Suppressor macrophage treated with lipopolysaccharide for 1 hour (primary cell): ENCODE measurements at regions not wholly inside any gene's neighbourhood (a gene's known extent, or its start where the extent isn't known, plus 50 kb on each side); places are given as distances from the start of the nearest gene placed in this dataset.
"Not testable (repeated sequence)": the region's sequence is repeated elsewhere in the genome, so short reads cannot be mapped to it uniquely, and the experiment has no call there.

Source experiments
- DNase-seq, 3 donors: peaks; one replicate each; pipeline ENCODE4 v3.0.0-alpha.2; 2020 to 2022

GRCh38 chr9:75811692-75812091 lies 78.8 kb upstream of the PCSK5 start:
- no peak for DNase-seq

- DNase-seq, result peak; percentile 31 to 81 (median 80)
Measured at GRCh38 chr9:75812141-75812540, 78.3 kb upstream of the PCSK5 start.

GRCh38 chr9:75814667-75815066 lies 75.8 kb upstream of the PCSK5 start:
- no peak for DNase-seq

GRCh38 chr9:75820471-75821115 lies 69.9 kb upstream of the PCSK5 start:
- not testable (repeated sequence) for DNase-seq

GRCh38 chr9:75823151-75823550 lies 67.3 kb upstream of the PCSK5 start:
- no peak for DNase-seq

- DNase-seq, result no peak
Measured at GRCh38 chr9:75824816-75825568, 65.5 kb upstream of the PCSK5 start.

GRCh38 chr9:75826314-75826713 lies 64.2 kb upstream of the PCSK5 start:
- no peak for DNase-seq

GRCh38 chr9:75830303-75830702 lies 60.2 kb upstream of the PCSK5 start:
- DNase-seq, result no peak

GRCh38 chr9:75833778-75834177 lies 56.7 kb upstream of the PCSK5 start:
- DNase-seq, result no peak

GRCh38 chr9:75834878-75835277 lies 55.6 kb upstream of the PCSK5 start:
- DNase-seq, result no peak
